ENCODE measurements at regions not wholly inside any gene's neighbourhood (a gene's known extent, or its start where the extent isn't known, plus 50 kb on each side); places are given as distances from the start of the nearest gene placed in this dataset.

GRCh38 chr6:14194976-14195375 lies 77.4 kb downstream of the CD83 start:
- TF ChIP-seq TAF1 (IDR thresholded peaks at IDR 0.05; ENCODE audit: borderline replicate concordance, low read depth, low read length) (no peak), NRF1 (IDR thresholded peaks at IDR 0.05; ENCODE audit: low read depth, low read length) (no peak), CTCF (IDR thresholded peaks at IDR 0.05) (no peak), SIN3A (IDR thresholded peaks at IDR 0.05; ENCODE audit: borderline replicate concordance, low read depth, low read length) (no peak), MAX (IDR thresholded peaks at IDR 0.05; ENCODE audit: low read depth) (no peak), EZH2phosphoT487 (IDR thresholded peaks at IDR 0.05; ENCODE audit: borderline replicate concordance, low read depth) (no peak), REST (IDR thresholded peaks at IDR 0.05; ENCODE audit: low read depth, low read length) (no peak), RAD21 (IDR thresholded peaks at IDR 0.05; ENCODE audit: low read length) (no peak), JUND (IDR thresholded peaks at IDR 0.05) (no peak), TCF12 (IDR thresholded peaks at IDR 0.05) (no peak), IRF3 (IDR thresholded peaks at IDR 0.05; ENCODE audit: low read depth, low read length) (no peak), FOSL2 (IDR thresholded peaks at IDR 0.05; ENCODE audit: borderline replicate concordance, low read depth) (no peak), RFX5 (IDR thresholded peaks at IDR 0.05; ENCODE audit: low read length) (no peak)

Data from SK-N-SH (cell line).